Prostate gland (tissue), 2 donors: ENCODE measurements at regions not wholly inside any gene's neighbourhood (a gene's known extent, or its start where the extent isn't known, plus 50 kb on each side); places are given as distances from the start of the nearest gene placed in this dataset.

ENCODE experiments used
- DNase-seq: peaks from one replicate; pipeline ENCODE4 v3.0.0-alpha.2; 2019; ENCODE audit warnings: low spot score
- H3K27ac ChIP-seq, 2 donors: fragments of 200-600 bp; sonication (generic); 2 replicates each; pipeline ENCODE4 v1.5.1; 2017 to 2019
- H3K27me3 ChIP-seq: fragments of 200-600 bp; sonication (generic); replicated peaks from 2 replicates; pipeline ENCODE4 v1.5.1; 2019; ENCODE audit not compliant: insufficient read depth
- H3K36me3 ChIP-seq, 2 donors: fragments of 200-600 bp; sonication (generic); 1 replicate in 1 of 2; 2 replicates in 1 of 2; pipeline versions ENCODE4 v1.5.1 to v1.8.1; 2017 to 2019
- H3K4me1 ChIP-seq: fragments of 200-600 bp; sonication (generic); replicated peaks from 2 replicates; pipeline ENCODE4 v1.5.1; 2019
- H3K4me3 ChIP-seq, 2 donors: fragments of 200-600 bp; sonication (generic); 2 replicates each; pipeline ENCODE4 v1.5.1; 2017 to 2019
- H3K9me3 ChIP-seq: fragments of 200-600 bp; sonication (generic); 2 replicates; pipeline ENCODE4 v1.5.1; 2017
- POLR2A ChIP-seq: fragments of 450-650 bp; IDR thresholded peaks from one replicate; pipeline ENCODE4 v1.6.1; 2016; ENCODE audit warnings: antibody characterized with exemption, mild to moderate bottlenecking
- POLR2AphosphoS5 ChIP-seq: sonication (generic); formaldehyde crosslinking; IDR thresholded peaks from one replicate; pipeline ENCODE4 v1.6.1; 2017; ENCODE audit warnings: antibody characterized with exemption
- WGBS: methylation state at CpG from one replicate; pipeline ENCODE4 v1.1.5; 2018; 5-methylcytosine and 5-hydroxymethylcytosine counted together
- intact Hi-C: fragments of 100-400 bp; cut with DNase I; formaldehyde crosslinking; loops from one replicate; pipeline ENCODE4 v1.14.2; 2022
- TF ChIP-seq, protein P1 (sequence below), 4 experiments: fragments of 200-600 bp in 2 of 4; fragments of 450-650 bp in 2 of 4; sonication (generic) in 2 of 4; IDR thresholded peaks; 1 replicate in 3 of 4; 2 replicates in 1 of 4; pipeline ENCODE4 v1.5.1; 2016 to 2019; ENCODE audit warnings: antibody characterized with exemption in 4 of 4, mild to moderate bottlenecking in 2 of 4, moderate library complexity in 2 of 4

DNA sequence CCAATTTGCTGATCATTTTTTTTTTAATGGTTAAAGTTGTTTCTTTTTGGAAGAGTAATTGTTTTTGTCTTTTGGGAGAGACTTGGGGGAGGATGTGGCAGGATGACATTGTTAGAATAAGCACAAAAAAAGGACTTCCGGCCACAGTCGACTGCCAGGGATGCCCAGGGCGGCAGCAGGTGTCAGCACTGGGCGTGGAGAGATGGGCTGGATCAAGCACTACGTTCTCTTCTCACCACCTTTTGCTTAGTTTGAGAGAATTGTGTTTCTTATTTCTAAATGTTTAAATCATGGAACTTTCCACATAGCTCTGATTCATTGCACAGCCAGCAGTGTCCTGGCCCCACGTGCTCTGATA, 104.6 kb upstream of the FRMD1 start:
- H3K9me3 ChIP-seq: no peaks in the 10 kb centered on the region
- intact Hi-C loops: no loop called here
- WGBS: 81% methylated on average over 6 of the region's 6 CpGs
- no peak overlapping the region for H3K27ac ChIP-seq
- TF ChIP-seq, protein P1, sequence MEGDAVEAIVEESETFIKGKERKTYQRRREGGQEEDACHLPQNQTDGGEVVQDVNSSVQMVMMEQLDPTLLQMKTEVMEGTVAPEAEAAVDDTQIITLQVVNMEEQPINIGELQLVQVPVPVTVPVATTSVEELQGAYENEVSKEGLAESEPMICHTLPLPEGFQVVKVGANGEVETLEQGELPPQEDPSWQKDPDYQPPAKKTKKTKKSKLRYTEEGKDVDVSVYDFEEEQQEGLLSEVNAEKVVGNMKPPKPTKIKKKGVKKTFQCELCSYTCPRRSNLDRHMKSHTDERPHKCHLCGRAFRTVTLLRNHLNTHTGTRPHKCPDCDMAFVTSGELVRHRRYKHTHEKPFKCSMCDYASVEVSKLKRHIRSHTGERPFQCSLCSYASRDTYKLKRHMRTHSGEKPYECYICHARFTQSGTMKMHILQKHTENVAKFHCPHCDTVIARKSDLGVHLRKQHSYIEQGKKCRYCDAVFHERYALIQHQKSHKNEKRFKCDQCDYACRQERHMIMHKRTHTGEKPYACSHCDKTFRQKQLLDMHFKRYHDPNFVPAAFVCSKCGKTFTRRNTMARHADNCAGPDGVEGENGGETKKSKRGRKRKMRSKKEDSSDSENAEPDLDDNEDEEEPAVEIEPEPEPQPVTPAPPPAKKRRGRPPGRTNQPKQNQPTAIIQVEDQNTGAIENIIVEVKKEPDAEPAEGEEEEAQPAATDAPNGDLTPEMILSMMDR (IDR thresholded peaks at IDR 0.05): no peak
- no peak for TF ChIP-seq POLR2A
- TF ChIP-seq POLR2AphosphoS5: no peak
- H3K4me3 ChIP-seq: no peak overlapping the region
- H3K4me1 ChIP-seq: no peaks in the 10 kb centered on the region
- H3K36me3 ChIP-seq: no peaks in the 10 kb centered on the region
- H3K27me3 ChIP-seq: no peaks in the 10 kb centered on the region
- DNase-seq: no peak

DNA sequence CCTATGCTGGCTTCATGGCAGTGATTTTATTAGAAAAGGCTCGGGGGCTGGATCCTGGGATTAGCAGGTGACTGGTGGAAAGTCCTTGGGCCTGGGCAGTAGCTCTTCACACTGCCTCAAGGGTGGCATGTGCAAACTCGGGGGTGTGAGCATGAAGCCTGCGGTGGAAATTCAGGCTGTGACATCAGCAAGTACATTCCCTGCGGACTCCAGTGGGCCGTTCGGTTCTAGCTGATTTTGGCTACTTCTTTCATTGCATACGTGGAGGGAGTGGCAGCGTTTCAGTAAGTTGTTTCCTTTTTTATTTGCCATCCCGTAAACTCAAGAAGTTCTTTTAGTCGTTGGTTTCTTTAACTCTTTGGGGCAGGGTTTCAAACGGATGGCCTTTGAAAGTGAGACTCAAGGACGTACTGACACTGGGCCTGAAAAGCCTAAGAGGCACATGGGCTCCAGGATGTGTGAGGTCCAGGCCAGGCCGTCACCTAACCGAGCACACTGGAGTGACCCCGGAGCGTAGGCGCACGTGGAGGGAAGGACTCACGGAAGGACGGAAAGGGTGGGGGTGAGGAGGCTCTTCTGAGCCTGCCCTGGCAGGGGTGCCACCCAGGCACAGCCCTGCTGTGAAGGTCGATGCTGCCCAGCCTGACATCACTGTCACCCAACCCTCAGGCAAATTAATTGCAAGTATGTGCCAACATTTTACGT, 104.0 kb upstream of the FRMD1 start:
- no peak overlapping the region for H3K27ac ChIP-seq
- no peak for DNase-seq
- H3K9me3 ChIP-seq: no peaks in the 10 kb centered on the region
- intact Hi-C loops: no loop called here
- 71% methylated on average over 22 of the region's 22 CpGs for WGBS
- no peak overlapping the region for H3K4me3 ChIP-seq
- TF ChIP-seq, protein P1 (IDR thresholded peaks at IDR 0.05): no peak
- no peak for TF ChIP-seq POLR2A
- no peak for TF ChIP-seq POLR2AphosphoS5
- no peaks in the 10 kb centered on the region for H3K4me1 ChIP-seq
- no peaks in the 10 kb centered on the region for H3K36me3 ChIP-seq
- no peaks in the 10 kb centered on the region for H3K27me3 ChIP-seq

- no peaks in the 10 kb centered on the region for H3K9me3 ChIP-seq
- H3K4me1 ChIP-seq: no peaks in the 10 kb centered on the region
- DNase-seq: no peak
- TF ChIP-seq POLR2AphosphoS5: no peak
- no peak for TF ChIP-seq POLR2A
- TF ChIP-seq, protein P1 (IDR thresholded peaks at IDR 0.05): no peak
- WGBS: 80% methylated on average over 8 of the region's 8 CpGs
- H3K36me3 ChIP-seq: no peaks in the 10 kb centered on the region
- no peak overlapping the region for H3K4me3 ChIP-seq
- no peak overlapping the region for H3K27ac ChIP-seq
- H3K27me3 ChIP-seq: no peaks in the 10 kb centered on the region
- intact Hi-C loops: no loop called here
Measured at GRCh38 chr6:168182366-168182765, 103.4 kb upstream of the FRMD1 start.

GRCh38 chr6:168181876-168182275, 102.9 kb upstream of the FRMD1 start:
- intact Hi-C loops: no loop called here
- no peaks in the 10 kb centered on the region for H3K9me3 ChIP-seq
- no peaks in the 10 kb centered on the region for H3K4me1 ChIP-seq
- H3K4me3 ChIP-seq: no peak overlapping the region
- no peak overlapping the region for H3K27ac ChIP-seq
- H3K36me3 ChIP-seq: no peaks in the 10 kb centered on the region
- no peaks in the 10 kb centered on the region for H3K27me3 ChIP-seq
- TF ChIP-seq, protein P1 (IDR thresholded peaks at IDR 0.05): no peak
- 87% methylated on average over 11 of the region's 11 CpGs for WGBS
- DNase-seq: no peak

DNA sequence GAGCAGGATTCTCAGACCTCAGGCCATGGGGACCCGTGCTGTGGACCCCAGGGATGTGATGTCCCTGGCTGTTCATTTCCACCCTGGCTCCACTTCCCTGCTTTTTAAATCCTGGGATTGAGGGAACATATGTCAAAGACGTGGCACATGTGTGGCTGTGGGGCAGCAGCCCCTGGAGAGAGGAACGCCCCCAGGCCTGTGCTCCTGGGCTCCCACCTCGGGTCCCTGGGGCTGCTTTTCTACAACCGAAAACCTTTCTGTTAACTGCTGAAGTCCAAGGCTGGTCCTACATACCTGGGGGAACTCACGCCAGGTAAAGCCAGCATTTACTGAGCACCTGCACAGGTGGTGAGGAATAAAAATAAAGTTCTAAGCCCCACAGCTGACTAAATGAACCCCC, 102.3 kb upstream of the FRMD1 start:
- 92% methylated on average over 6 of the region's 6 CpGs for WGBS
- intact Hi-C loops: no loop called here
- H3K4me1 ChIP-seq: no peaks in the 10 kb centered on the region
- H3K36me3 ChIP-seq: no peaks in the 10 kb centered on the region
- H3K9me3 ChIP-seq: no peaks in the 10 kb centered on the region
- no peak for DNase-seq
- H3K4me3 ChIP-seq: no peak overlapping the region
- no peaks in the 10 kb centered on the region for H3K27me3 ChIP-seq
- no peak overlapping the region for H3K27ac ChIP-seq
- TF ChIP-seq POLR2A (no peak), POLR2AphosphoS5 (no peak)
- TF ChIP-seq, protein P1 (IDR thresholded peaks at IDR 0.05): no peak
